ENCODE measurements at regions not wholly inside any gene's neighbourhood (a gene's known extent, or its start where the extent isn't known, plus 50 kb on each side); places are given as distances from the start of the nearest gene placed in this dataset.

GRCh38 chr13:39858794-39859193, 203.3 kb downstream of the COG6 start:
- DNase-seq (ENCODE audit: low read depth), result no peak

- no peak for DNase-seq (ENCODE audit: low read depth)
Observed at GRCh38 chr13:39859898-39860297, 204.4 kb downstream of the COG6 start.

- DNase-seq (ENCODE audit: low read depth), result no peak
Observed at GRCh38 chr13:39862900-39863299, 207.4 kb downstream of the COG6 start.

GRCh38 chr13:39864221-39864620, 208.8 kb downstream of the COG6 start:
- DNase-seq (ENCODE audit: low read depth), result no peak

- DNase-seq (ENCODE audit: low read depth), result no peak
Observed at GRCh38 chr13:39866722-39867121, 211.3 kb downstream of the COG6 start.

DNA sequence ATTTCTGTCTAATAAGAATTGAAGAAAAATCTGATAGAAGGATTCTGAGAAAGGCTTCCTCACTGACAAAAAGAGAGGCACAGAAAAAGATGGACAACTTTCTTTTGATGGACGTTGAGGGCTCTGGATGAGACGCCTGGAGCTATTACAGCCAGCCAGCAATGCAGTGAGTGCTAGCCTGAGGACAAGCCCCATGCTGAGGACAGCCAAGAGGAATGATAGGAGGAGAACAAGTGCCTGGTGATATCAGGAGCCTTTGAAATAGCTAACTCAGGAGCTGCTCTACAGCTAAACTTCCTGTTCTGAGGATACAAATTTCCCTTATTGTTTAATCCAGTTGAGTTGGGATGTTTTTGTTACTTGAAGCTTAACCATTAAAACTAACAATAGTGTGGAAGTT, 212.3 kb downstream of the COG6 start:
- DNase-seq (ENCODE audit: low read depth), result no peak

DNA sequence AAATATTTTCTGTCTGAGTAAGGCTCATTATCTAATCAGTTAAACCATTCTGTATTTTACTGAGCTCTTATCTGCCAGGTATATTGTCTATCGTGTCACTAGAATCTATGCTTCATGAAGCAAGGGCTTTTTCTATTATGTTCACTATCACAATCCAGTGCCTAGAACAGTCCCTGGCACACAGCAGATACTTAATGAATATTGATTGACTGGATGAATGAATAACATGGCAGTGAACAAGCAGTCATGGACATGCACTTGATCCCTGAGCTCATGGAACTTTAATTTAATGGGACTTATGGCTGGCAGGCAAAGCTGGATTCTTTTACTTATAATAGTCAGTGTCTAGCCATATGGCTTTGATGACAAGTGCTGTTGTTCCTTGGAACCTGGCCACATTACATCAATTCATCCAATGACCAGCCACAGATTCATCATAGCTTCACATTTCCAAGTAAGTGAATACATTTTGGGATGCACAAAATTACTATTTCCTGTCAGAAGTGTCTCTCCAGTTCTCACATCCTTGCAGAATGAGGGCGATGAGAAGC, 214.8 kb downstream of the COG6 start:
- DNase-seq (ENCODE audit: low read depth), result no peak

- DNase-seq (ENCODE audit: low read depth), result no peak
Observed at GRCh38 chr13:39874331-39875053, 219.0 kb downstream of the COG6 start.

GRCh38 chr13:39875111-39875987, 219.9 kb downstream of the COG6 start:
- no peak for DNase-seq (ENCODE audit: low read depth)

DNA sequence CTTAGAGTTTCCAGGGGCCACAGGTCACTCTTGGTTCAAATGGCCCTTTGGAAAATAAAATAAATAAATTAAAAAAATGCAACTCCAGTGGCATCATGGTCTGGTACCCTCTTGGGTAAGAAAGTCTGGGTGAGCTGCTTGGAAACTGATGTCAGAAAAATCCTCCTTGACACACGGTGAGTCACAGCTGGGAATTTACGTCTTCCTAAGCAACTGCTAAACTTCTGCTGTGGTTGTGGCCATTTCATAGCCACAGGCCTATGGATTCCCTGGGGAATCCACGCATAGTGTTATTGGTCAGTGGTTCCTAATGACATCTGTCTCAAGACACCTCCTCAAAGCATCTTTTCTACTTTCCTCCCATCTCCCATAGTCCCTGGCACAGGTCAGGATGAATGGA, 220.8 kb downstream of the COG6 start:
- peak; percentile 82 for DNase-seq (ENCODE audit: low read depth)

GRCh38 chr13:39877134-39877533, 221.7 kb downstream of the COG6 start:
- DNase-seq (ENCODE audit: low read depth), result no peak

- no peak for DNase-seq (ENCODE audit: low read depth)
Observed at GRCh38 chr13:39879286-39880035, 224.0 kb downstream of the COG6 start.

DNA sequence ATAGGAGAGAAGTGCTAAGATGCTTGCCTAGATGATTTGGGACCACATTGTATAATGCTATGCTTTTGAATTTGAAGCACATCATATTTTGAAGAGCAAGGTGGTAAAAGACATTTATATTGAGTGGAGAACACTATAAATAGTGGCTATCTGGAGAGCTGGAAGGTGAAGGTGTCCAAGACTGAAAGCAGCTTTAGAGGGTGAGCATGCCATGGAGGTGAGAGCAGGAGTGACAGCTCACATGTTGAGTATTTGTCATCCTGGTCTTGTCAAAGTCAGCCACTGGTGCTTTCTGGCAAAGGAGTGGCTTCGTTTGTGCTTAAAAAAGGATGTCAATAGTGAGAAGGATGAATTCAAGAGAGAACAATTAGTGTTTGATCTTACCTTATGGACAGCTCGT, 225.9 kb downstream of the COG6 start:
- DNase-seq (ENCODE audit: low read depth), result no peak

GRCh38 chr13:39881887-39882286, 226.4 kb downstream of the COG6 start:
- DNase-seq (ENCODE audit: low read depth), result no peak

GRCh38 chr13:39884166-39884565, 228.7 kb downstream of the COG6 start:
- DNase-seq (ENCODE audit: low read depth), result no peak

- no peak for DNase-seq (ENCODE audit: low read depth)
Observed at GRCh38 chr13:39886336-39886735, 230.9 kb downstream of the COG6 start.

GRCh38 chr13:39887387-39887786, 231.9 kb downstream of the COG6 start:
- DNase-seq (ENCODE audit: low read depth), result no peak

- DNase-seq (ENCODE audit: low read depth), result no peak
Observed at GRCh38 chr13:39888865-39889810, 233.7 kb downstream of the COG6 start.

GRCh38 chr13:39890537-39890936, 235.1 kb downstream of the COG6 start:
- no peak for DNase-seq (ENCODE audit: low read depth)

DNA sequence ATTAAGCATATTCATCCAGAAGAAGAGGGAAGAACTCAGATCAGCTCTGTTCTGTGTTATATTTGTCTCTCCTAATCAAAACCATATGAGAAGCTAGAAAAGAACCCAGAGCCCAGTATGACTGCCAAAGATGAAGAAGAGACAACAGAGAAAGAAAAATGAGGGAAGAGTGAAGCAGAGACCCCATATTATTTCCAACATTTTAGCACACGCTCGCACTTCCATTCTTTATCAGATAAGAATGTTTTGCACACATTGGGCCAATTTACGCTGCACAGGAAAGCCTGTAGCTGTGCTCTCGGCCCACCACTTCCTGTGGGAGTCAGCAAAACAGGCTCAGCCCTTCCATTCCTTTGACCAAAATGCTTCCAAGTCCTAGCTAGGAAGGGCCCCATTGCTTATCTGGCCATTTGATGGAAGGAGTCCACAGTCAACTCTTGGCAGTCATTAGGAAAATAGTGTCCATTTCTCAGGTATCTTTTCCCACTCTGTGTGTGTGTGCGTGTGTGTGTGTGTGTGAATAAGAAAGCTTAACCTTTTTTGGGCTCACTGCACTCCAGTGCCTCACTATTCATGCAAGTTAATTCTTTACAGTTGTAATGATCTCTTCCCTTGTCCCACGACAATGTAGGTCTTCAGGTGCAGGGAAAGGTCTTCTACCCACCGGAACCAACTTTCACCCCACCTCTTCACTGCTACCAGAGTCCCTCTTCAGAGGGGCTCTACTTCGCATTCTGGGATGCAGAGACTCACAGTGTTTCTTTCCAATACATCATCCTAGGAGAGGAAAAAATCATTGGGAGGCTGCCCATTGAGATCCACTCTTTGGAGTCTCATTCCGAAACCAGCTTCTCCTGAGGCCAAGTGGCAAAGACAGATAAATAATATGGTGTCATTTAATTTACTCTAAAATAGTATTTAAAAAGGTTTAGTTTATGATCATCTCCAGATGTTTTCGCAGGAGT, 237.5 kb downstream of the COG6 start:
- no peak for DNase-seq (ENCODE audit: low read depth)
